Left cardiac atrium (tissue), 4 donors: ENCODE measurements at regions not wholly inside any gene's neighbourhood (a gene's known extent, or its start where the extent isn't known, plus 50 kb on each side); places are given as distances from the start of the nearest gene placed in this dataset.
"Not testable (repeated sequence)": the region's sequence is repeated elsewhere in the genome, so short reads cannot be mapped to it uniquely, and the experiment has no call there.

Source experiments
- ATAC-seq, 2 donors: fragments of 200-7000 bp; cut with Tn5 transposase; one replicate each; pipeline ENCODE4 v1.9.1; 2020; ENCODE audit warnings: mild to moderate bottlenecking in 2 of 2, moderate library complexity in 2 of 2
- DNase-seq: peaks from one replicate; pipeline ENCODE4 v3.0.0-alpha.2; 2020
- intact Hi-C, 2 donors: fragments of 100-400 bp; cut with DNase I; formaldehyde crosslinking; loops; one replicate each; pipeline versions ENCODE4 v1.14.1 to v1.15.1; 2022 to 2023
- donor health status: DM: no; HTN: yes; CAD: no.
- donor health status: DM: no; HTN: yes; CAD: no; lungs with severe emphysema.
- donor health status: DM: yes; HTN: yes; CAD: no.
- donor health status: Dilated cardiomyopathy.

DNA sequence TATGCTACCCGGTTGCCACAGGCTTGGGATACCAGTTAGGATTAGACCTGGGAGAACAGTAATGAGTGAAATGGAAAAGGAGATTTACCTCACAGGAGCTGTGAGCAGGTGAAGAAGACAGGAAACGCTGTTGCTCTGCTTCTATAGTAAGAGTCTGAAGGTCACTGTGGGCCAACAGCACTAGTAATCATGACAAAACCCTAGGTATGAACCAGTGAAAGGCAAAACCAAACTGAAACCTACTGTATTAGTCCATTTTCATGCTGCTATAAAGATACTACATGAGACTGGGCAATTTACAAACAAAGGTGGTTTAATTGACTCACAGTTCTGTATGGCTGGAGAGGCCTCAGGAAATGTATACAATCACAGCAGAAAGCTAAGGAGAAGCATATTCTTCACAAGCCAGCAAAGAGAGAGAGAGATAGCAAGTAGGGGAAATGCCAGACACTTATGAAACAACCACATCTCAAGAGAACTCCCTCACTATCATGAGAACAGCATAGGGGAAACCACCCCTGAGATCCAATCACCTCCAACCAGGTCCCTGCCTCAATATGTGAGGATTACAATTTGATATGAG lies 736.7 kb upstream of the INTU start:
- DNase-seq, result no peak
- intact Hi-C loops, result no loop called here
- no peak for ATAC-seq

DNA sequence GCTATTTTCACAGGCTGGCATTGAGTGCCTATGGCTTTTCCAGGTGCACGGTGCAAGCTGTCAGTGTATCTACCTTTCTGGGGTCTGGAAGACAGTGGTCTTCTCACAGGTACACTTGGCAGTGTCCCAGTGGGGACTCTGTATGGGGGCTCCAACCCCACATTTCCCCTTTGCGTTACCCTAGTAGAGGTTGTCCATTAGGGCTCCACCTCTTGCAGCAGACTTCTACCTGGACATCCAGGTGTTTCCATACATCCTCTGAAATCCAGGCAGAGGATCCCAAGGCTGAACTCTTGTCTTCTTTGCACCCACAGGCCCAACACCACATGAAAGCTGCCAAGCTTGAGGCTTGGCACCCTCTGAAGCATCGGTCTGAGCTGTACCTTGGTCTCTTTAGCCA lies 735.7 kb upstream of the INTU start:
- intact Hi-C loops, result no loop called here
- DNase-seq (no peak), ATAC-seq (no peak)

DNA sequence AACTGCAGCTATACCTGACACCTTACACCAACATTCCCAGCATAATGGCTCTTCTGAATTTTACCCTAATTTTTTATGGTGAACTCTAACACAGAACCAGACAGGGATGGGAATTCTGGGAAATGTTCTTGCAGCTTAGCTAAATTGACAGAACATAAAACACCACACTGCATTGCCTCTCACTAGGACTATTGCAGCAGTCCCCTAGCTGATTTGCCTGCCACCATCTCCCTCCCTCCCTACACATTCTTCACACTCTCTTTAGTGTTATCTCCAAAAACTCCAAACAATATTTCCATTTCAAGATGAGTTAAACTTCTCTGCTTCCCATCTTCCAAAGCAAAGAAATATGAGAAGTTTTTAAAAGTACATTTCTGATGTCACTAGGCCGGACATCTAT lies 733.9 kb upstream of the INTU start:
- ATAC-seq (peak; percentile 51 to 64), DNase-seq (no peak)
- intact Hi-C loops, result no loop called here

DNA sequence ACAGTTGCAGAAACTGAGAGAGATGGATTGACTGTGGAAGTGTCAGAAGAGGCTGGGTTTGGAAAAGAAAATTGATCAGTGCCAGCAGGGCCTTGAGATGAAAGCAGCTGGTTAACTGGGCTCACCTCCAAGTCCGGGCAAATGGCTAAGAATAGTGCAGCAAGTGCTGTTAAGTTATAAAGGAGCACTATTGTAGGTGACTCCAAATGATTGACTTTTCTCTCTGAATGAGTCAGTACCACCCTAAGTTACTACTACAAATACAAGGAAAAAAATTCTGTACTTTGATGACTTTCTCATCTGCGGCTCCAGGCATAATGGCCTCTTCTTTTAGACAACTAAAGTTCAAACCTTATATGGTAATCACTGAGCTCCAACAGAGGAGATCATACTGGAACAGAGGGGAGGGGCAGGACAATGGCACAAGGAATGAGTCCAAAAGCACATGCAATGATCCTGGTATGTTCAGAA lies 733.4 kb upstream of the INTU start:
- ATAC-seq (peak; percentile 89 to 92), DNase-seq (peak; percentile 41)
- intact Hi-C loops, result no loop called here

DNA sequence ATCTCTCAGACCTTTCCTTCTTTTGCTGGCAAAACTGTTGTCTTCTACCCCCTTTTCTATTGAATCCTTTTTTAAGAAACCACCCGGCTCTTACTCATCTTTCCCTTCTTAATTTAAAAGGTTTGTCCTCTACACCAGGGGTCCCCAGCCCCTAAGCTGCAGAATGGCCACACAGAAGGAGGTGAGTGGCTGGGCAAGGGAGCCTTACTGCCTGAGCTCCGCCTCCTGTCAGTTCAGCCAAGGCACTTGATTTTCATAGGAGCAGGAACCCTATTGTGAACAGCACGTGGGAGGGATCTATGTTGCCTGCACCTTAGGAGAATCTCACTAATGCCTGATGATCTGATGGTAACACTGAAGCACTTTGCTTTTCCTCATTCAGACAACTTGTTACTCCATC lies 726.3 kb upstream of the INTU start:
- DNase-seq, result no peak
- intact Hi-C loops, result no loop called here
- ATAC-seq, result no peak

DNA sequence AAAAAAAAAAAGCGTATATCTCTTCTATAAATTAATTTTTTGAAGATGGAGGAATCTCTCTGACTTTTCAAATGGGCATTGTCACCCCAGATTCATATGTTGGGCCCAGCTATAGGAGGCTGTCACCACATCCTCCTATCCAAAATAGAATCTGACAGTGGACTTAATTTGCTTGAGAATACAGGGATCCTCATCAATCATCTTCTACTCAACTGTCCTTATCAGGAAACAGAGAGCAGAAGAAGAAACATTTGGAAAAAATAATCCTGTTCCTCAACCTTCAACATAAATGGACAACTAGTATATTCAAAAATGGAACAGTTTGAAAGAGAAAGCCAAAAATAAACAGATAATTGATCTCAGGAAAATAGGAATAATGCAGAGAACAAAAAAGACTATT lies 725.4 kb upstream of the INTU start:
- ATAC-seq (no peak), DNase-seq (no peak)
- intact Hi-C loops, result no loop called here

DNA sequence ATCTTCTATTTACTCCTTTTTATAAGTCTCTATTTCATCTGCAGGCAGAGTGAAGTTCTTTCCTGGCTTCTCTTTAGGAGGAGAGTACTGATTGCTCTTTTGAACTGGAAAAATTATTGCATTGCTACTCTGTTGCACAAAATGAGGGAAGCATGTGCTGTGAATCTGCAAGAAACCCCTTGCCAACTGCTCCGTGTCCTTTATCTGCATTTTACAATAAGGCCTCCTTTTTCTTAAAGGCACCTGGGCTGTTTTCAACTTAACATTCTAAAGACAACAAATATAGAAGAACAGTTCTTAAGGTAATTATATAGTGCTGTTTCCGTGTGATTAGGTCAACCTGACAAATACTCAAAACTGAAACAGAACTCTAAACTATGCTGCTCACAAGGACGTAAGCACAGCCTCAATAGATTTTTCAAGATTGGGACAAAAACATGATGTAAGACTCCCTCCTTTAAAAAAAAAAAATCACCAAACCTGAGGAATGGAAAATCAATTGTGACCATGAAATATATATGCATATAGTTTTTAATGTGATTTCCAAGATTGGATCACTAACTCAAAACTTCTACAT lies 716.6 kb upstream of the INTU start:
- ATAC-seq, result peak in 1 of 2 donors; percentile 65
- no peak for DNase-seq
- intact Hi-C loops, result no loop called here

DNA sequence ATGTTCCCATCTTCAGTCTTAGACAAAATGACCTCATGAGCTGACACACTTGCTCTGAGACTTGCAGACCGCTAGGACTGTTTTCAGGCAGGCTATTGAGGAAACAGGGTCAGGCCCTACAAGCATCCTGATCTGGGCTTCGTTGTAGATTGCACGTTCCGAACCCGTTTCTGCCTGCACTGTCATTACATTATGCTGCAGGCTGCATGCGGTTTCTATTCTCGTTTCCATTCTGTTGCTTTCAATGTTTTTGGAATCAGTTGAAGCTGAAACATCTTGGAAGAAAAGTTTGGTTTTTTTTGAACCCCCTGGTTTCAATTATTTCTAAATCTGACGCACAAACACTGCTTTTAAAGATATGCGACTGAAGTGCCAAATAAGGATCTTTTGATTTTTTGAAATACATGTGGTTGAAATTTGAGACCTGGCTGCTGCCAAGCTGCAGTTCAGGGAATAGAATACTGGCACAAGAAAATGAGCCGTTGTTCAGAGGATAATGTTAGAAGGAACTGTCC lies 716.1 kb upstream of the INTU start:
- ATAC-seq, result peak; percentile 42 to 47
- intact Hi-C loops, result no loop called here
- no peak for DNase-seq

DNA sequence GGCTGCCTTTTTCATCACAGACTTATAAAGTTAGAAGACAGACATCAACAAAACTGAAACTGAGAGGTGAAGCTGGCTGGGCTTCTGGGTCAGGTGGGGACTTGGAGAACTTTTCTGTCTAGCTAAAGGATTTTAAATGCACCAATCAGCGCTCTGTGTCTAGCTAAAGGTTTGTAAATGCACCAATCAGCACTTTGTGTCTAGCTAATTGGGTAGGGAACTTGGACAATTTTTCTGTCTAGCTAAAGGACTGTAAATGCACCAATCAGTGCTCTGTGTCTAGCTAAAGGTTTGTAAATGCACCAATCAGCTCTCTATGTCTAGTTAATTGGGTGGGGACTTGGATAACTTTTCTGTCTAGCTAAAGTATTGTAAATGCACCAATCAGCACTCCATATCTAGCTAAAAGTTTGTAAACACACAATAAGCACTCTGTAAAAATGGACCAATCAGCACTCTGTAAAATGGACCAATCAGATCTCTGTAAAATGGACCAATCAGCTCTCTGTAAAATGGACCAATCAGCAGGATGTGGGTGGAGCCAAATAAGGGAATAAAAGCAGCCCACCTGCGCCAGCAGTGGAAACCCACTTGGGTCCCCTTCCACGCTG lies 710.3 kb upstream of the INTU start:
- intact Hi-C loops, ATAC-seq, DNase-seq: not testable (repeated sequence)

DNA sequence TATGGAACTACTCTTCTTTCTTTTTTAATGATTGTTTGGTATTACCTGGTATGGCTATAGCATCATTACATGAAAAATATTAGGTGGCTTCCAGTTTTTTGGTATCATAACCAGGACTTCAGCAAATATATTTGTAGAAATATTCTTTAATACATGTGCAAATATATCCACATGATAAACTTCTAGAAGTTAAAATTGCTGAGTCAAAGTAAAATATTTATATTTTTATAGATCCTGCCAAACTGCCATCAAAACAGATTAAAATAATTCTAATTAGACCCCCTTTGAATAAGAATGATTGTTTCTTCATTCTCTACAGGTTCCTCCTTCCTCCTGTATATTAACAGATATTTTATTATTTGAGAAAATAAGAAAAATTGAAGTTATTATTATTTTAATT lies 708.5 kb upstream of the INTU start:
- intact Hi-C loops, result no loop called here
- no peak for DNase-seq
- ATAC-seq, result no peak

DNA sequence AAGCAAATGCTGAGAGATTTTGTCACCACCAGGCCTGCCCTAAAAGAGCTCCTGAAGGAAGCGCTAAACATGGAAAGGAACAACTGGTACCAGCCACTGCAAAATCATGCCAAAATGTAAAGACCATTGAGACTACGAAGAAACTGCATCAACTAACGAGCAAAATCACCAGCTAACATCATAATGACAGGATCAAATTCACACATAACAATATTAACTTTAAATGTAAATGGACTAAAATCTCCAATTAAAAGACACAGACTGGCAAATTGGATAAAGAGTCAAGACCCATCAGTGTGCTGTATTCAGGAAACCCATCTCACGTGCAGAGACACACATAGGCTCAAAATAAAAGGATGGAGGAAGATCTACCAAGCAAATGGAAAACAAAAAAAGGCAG lies 702.7 kb upstream of the INTU start:
- ATAC-seq, intact Hi-C loops, DNase-seq: not testable (repeated sequence)

DNA sequence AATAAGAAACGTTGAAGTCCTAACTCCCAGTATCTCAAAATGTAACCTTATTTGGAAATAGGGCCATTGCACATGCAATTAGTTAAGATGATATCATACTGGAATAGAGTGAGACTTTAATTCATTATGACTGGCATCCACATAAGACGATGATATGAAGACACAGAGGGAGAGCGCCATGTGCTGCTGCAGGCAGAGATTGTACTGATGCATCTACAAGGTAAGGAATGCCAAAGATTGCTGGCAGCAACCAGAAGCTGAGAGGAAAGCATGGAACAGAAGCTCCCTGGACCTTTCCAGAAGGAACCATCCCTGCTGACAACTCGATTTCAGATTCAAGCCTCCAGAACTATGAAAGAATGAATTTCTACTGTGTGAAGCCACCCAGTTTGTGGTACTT lies 697.0 kb upstream of the INTU start:
- ATAC-seq, result no peak
- intact Hi-C loops, result no loop called here

DNA sequence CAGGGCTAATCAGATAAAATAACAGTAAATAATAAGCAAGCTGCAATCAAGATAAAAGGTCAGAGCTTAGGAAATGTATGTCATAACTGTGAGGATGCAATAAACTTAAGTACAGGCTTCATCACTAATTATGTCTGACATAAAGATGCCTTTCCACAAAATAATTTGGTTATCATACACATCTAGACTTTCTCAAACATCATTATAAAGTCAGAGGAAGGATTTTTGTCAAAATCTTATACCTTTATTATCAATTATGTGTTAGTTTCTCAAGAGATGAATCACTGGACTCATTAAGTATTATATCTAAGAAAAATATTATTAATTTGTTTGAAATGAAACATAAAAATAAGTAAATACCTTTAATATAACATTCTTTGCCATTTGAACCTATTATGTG lies 695.4 kb upstream of the INTU start:
- intact Hi-C loops, result no loop called here
- DNase-seq (no peak), ATAC-seq (no peak)

More for the DNA sequence above, 697.0 kb upstream of the INTU start:
- no peak for DNase-seq

DNA sequence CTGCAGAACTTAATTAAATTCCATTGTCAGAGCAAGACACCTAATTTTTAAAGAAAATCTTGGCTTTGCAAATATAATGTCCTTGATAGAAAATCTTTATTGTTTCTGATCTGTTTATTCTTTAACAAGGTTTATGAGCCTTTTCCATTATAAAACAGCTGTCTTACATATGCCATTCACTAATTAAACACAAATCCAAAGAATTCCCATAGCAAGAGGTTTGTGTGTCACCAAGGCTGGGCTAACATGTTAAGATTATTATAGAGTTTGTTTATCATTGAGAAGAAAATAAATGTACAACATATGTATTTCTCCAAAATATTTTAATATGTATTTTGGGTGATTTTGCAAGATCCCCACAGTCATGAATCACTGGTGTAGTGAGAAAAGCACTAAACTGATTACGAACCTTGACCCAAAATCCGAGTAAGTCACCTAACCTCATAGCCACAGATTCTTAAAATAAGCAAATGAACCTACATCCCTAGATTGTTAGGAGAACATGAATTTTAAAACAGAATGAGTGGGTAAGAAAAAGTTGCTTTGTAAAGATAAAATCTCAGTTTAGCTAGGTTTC lies 694.8 kb upstream of the INTU start:
- ATAC-seq, result no peak
- intact Hi-C loops, result no loop called here
- no peak for DNase-seq

DNA sequence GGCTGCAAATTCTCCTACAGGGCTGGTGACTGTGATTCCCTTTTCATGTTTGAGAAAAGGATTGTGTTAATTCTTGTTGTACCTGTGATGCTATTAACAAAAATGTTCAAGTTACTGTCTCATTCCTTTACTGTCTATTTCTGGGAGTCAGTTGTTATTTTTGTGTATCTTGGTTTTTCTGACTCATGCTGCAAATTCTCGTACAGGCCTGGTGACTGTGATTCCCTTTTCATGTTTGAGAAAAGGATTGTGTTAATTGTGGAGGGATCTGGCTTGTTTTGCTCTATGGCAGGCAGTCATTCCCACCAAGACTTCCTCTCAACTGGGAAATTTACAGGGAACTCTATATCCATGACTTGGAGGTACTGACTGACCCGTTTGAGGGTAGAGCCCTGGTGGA lies 693.4 kb upstream of the INTU start:
- no peak for DNase-seq
- ATAC-seq, result peak in 1 of 2 donors; percentile 50
- intact Hi-C loops, result no loop called here

DNA sequence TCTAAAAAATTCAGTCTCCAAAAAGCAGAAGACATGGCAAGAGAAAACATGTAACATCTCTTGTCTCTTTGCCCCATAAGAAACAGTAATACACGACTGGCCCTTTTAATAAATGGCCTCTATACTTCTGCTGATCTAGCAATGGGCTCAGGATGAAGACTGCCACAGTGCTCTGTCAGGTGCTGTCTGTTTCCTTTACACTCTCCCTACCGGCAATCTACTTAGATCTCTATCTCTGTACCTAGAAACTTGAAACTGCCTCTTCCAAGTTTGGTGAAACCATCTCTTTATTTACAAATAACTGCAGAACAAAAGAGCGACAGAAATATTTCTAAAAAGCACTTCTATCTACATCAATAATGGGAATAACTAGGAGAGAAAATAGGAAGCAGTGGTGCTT lies 685.2 kb upstream of the INTU start:
- intact Hi-C loops, result no loop called here
- DNase-seq (no peak), ATAC-seq (no peak)

DNA sequence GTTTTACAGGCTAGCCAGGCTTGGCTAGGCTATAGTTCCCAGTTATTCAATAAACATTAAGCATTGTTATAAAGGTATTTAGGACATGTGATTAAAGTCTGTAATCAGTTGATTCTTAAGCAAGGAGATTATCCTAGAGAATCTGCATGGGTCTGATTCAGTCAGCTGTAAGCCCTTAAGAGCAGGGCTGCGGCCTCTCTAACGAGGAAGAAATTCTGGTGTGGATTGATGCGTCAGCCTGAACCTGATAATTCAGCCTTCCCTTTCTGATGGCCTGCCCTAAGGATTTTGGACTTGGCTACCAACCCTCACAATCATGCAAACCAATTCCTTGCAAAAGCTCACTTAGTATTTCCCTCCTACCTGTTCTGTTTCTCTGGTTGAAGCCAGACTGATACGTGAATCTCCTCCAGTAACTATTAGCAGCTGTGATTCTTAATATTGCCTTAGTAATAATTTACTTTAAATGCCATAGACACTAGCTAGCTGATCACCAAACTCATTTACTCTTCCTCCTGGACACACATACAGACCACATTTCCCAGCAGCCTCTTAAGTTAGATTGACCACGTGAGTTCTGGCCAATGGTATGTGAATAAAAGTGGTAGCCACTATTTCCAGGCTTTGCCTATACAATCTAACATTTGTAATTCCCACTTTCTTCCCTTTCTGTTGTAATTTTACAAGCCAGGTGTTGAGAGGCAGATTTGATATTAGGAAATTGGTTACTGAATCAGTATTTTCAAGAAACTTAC lies 678.0 kb upstream of the INTU start:
- DNase-seq (no peak), ATAC-seq (no peak)
- intact Hi-C loops, result no loop called here

DNA sequence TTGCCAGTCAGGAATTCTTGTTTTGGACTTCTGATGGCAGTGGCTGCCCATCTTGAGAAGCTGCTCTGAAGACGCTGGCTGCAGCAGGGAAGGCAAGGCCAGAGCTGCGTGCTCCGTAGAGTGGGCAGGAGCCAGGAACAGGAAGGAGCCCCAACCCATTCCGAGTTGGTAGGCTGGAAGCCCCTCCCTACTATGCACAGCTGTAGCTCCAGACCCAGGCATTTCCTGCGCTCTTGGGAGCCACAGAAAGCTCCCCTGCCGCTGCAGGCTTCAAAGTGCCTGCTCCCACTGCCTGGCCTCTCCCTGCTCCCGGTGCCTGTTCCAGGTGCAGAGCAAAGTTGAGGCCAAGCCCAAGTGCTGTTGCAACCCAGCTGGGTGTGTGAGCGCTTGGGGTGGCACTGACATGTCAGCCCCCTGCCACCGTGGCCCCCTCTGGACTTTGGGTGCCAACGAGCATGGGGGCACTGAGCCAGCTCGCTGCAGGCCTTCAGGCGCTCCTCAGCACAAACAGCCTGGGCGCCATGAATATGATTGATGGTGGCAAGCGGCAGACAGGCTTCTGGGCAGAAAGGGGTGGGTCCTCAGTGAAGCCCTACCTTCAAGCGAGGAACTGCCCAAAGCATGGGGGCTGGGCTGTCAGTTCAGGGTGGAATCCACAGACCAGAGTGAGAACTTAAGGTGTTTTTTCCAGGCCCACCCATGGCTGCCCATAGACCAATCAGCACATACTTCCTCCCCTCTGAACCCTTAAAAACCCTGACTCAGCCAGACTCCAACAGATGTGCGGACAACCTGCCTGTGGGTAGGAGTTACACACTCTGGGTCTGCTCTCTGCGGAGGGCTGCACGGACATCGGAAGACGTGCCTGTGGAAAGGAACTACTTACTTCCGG lies 677.2 kb upstream of the INTU start:
- DNase-seq (no peak), ATAC-seq (no peak)
- intact Hi-C loops, result no loop called here
